CD4-positive, alpha-beta T cell (primary cell): ENCODE measurements at regions not wholly inside any gene's neighbourhood (a gene's known extent, or its start where the extent isn't known, plus 50 kb on each side); places are given as distances from the start of the nearest gene placed in this dataset.
"Not testable (repeated sequence)": the region's sequence is repeated elsewhere in the genome, so short reads cannot be mapped to it uniquely, and the experiment has no call there.

Source experiments
- ATAC-seq: fragments of 200-7000 bp; cut with Tn5 transposase; one replicate; pipeline ENCODE4 v1.10.0; 2022; ENCODE audit warnings: mild to moderate bottlenecking; ENCODE audit not compliant: poor library complexity
- CTCF ChIA-PET: fragments of 350-600 bp; sonication (Branson Sonifier 250); formaldehyde crosslinking; loops from one replicate; lab custom pipeline; 2021; ENCODE audit warnings: antibody characterized with exemption, inconsistent platforms; lab: Charles Lee
- POLR2A ChIA-PET: fragments of 350-600 bp; sonication (Branson Sonifier 250); formaldehyde crosslinking; loops from one replicate; lab custom pipeline; 2021; ENCODE audit warnings: antibody characterized with exemption, inconsistent platforms; lab: Charles Lee
- DNase-seq, 14 experiments: peaks; one replicate each; pipeline ENCODE4 v3.0.0-alpha.2; 2013 to 2020; ENCODE audit warnings: mixed read lengths in 2 of 14
- H3K27ac ChIP-seq, 2 donors: one replicate each; pipeline versions ENCODE4 v1.5.1 to v1.7.0; 2013; ENCODE audit warnings: low read length in 2 of 2, low read depth in 1 of 2, mild to moderate bottlenecking in 1 of 2
- H3K27me3 ChIP-seq, 2 experiments: 1 replicate in 1 of 2; 2 replicates in 1 of 2; pipeline versions ENCODE4 v1.6.1 to v1.7.0; 2013; ENCODE audit warnings: low read length in 2 of 2, control low read depth in 1 of 2, mild to moderate bottlenecking in 1 of 2, moderate library complexity in 1 of 2; ENCODE audit not compliant: insufficient read depth in 2 of 2, control insufficient read depth in 1 of 2
- H3K36me3 ChIP-seq: one replicate; pipeline ENCODE4 v1.6.1; 2013; ENCODE audit warnings: low read length, control low read depth; ENCODE audit not compliant: insufficient read depth
- H3K4me1 ChIP-seq: one replicate; pipeline ENCODE4 v1.6.1; 2013; ENCODE audit warnings: low read length, control low read depth; ENCODE audit not compliant: insufficient read depth
- H3K4me3 ChIP-seq: one replicate; pipeline ENCODE4 v1.5.1; 2013; ENCODE audit warnings: mild to moderate bottlenecking, low read length, moderate library complexity
- H3K9me3 ChIP-seq, 2 experiments: 1 replicate in 1 of 2; 2 replicates in 1 of 2; pipeline versions ENCODE4 v1.6.1 to v1.7.0; 2013; ENCODE audit warnings: low read length in 2 of 2, mild to moderate bottlenecking in 2 of 2, control low read depth in 1 of 2, moderate library complexity in 1 of 2; ENCODE audit not compliant: control insufficient read depth in 1 of 2, insufficient read depth in 1 of 2
- H3K27ac Mint-ChIP-seq: one replicate; pipeline ENCODE4 v1.8.0; 2020; ENCODE audit warnings: mixed read lengths
- H3K27me3 Mint-ChIP-seq: one replicate; pipeline ENCODE4 v1.8.0; 2021; ENCODE audit warnings: mixed read lengths
- H3K36me3 Mint-ChIP-seq: one replicate; pipeline ENCODE4 v1.8.0; 2021; ENCODE audit warnings: low read depth, mixed read lengths
- H3K4me1 Mint-ChIP-seq: one replicate; pipeline ENCODE4 v1.8.0; 2021; ENCODE audit warnings: low read depth, mixed read lengths
- H3K4me3 Mint-ChIP-seq: one replicate; pipeline ENCODE4 v1.8.0; 2020; ENCODE audit warnings: mild to moderate bottlenecking, mixed read lengths
- H3K9me3 Mint-ChIP-seq: one replicate; pipeline ENCODE4 v1.8.0; 2020; ENCODE audit warnings: mixed read lengths
- intact Hi-C, 2 experiments: fragments of 100-400 bp; cut with DNase I in 1 of 2; cut with micrococcal nuclease in 1 of 2; formaldehyde crosslinking; loops; one replicate each; pipeline versions ENCODE4 v1.15.1 to v1.9.0; 2023 to 2025; cut with DNase I, micrococcal nuclease

DNA sequence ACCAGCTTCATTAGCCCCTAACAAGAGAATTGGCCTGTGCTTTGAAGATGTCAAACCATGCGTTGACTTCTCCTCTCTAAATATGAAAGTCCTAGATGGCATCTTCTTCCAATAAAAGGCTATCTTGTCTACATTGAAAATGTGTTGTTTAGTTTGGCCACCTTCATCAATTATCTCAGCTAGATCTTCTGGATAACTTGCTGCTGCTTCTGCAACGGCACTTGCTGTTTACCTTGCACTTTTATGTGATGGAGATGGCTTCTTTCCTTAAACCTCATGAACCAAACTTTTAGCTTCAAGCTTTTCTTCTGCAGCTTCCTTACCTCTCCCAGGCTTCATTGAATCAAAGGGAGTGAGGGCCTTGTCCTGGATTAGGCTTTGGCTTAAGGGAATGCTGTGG, 58.6 kb upstream of the CSNK1E start:
- H3K27me3 Mint-ChIP-seq, H3K27me3 ChIP-seq, H3K36me3 ChIP-seq, H3K4me3 ChIP-seq, POLR2A ChIA-PET, ATAC-seq, H3K27ac Mint-ChIP-seq, DNase-seq, H3K27ac ChIP-seq, H3K4me3 Mint-ChIP-seq, H3K9me3 ChIP-seq, H3K9me3 Mint-ChIP-seq, CTCF ChIA-PET, H3K4me1 Mint-ChIP-seq, intact Hi-C loops: not testable (repeated sequence)
- H3K36me3 Mint-ChIP-seq, result peaks cover 12% of the 10 kb centered on the region
- H3K4me1 ChIP-seq, result peaks cover 11% of the 10 kb centered on the region

DNA sequence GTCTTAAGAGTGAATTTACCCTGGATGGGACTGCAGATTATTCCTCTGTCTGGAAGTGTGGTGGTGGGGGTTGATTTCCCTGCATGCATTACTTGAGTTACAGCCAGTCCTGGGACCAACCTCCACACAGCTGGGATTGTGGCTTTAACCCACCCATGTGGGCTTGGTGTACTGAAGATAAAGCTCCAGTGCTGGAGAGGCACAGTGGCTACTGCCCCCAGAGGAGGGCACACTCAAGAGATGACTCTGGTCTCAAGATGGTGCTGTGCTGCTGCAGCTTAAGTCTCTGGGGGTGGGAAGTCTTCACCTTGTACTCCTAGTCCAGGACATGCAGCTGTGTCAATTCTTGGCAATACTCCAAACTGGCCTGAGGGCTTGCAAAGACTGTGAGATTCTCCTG, 57.8 kb upstream of the CSNK1E start:
- H3K27ac ChIP-seq, H3K4me3 Mint-ChIP-seq, H3K9me3 Mint-ChIP-seq, CTCF ChIA-PET, H3K4me1 Mint-ChIP-seq, intact Hi-C loops, H3K9me3 ChIP-seq, H3K36me3 ChIP-seq, H3K27me3 ChIP-seq, H3K4me3 ChIP-seq, ATAC-seq, H3K36me3 Mint-ChIP-seq, H3K27ac Mint-ChIP-seq, DNase-seq, H3K27me3 Mint-ChIP-seq: not testable (repeated sequence)
- POLR2A ChIA-PET, result interaction anchor here (1.5 kb wide), 1 partner anchor 24 kb away, joined by 4 read pairs; no protein-coding TSS in a partner anchor
- peaks cover 11% of the 10 kb centered on the region for H3K4me1 ChIP-seq

DNA sequence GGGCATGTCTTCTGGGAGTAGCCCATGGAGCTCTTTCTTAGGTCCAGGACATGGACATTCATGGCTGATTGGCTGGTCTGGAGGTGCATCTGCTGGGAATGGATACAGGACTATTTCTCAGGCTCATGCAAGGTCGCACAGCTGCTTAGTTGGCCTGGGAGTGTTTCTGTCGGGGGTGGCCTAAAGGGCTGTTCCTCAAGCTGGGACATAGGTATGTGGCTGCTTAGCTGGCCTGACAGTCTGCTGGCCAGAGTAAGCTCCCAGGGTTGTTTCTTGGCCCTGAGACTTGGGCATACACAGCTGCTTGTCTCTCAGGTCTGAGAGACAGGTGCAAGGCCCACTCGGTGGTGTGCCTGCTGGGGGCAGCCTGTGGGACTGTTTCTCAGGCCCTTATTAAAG, 57.2 kb upstream of the CSNK1E start:
- H3K36me3 ChIP-seq, H3K27me3 Mint-ChIP-seq, DNase-seq, H3K9me3 ChIP-seq, H3K4me3 Mint-ChIP-seq, H3K9me3 Mint-ChIP-seq, intact Hi-C loops, H3K27ac ChIP-seq, H3K36me3 Mint-ChIP-seq, CTCF ChIA-PET, H3K4me3 ChIP-seq, H3K4me1 Mint-ChIP-seq, H3K27me3 ChIP-seq, ATAC-seq: not testable (repeated sequence)
- POLR2A ChIA-PET, result interaction anchor here (0.6 to 1.5 kb wide), 2 partner anchors 25 to 108 kb away, joined by 3 to 4 read pairs; no protein-coding TSS in a partner anchor
- H3K27ac Mint-ChIP-seq, result peak overlapping the region; percentile 47
- peaks cover 11% of the 10 kb centered on the region for H3K4me1 ChIP-seq

DNA sequence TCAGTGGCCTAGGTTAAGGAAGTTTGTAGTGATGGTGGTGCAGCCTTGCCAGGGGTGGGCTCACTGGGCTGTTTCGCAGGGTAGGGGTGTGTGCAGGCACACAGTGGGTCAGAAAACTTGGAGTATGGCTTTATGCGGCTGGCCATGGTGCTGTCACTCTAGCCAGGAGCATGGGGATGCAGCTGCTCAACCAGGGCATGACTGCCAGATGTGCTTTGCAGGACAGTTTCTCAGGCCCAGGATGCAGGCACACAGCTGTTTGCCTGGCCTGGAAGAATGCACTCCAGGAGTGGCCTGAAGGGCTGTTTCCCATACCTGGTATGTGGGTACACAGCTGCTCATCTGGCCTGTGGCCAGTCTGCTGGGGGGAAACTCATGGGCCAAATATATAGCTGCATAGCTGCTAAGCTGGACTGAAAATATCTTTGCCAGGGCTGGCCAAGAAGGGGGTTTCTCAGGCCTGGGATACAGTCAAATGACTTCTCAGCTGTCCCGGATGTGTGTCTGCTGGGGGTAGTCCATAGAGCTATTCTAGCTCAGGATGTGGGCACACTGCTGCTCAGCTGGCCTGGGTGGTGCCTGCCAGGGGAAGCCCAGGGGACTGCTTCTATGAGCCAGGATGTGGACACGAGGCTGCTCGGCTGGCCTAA, 56.7 kb upstream of the CSNK1E start:
- H3K27me3 Mint-ChIP-seq, CTCF ChIA-PET, H3K36me3 ChIP-seq, H3K27me3 ChIP-seq, intact Hi-C loops, H3K9me3 Mint-ChIP-seq, ATAC-seq, H3K9me3 ChIP-seq, H3K4me3 ChIP-seq, H3K4me3 Mint-ChIP-seq, H3K4me1 Mint-ChIP-seq, H3K36me3 Mint-ChIP-seq, H3K27ac ChIP-seq: not testable (repeated sequence)
- DNase-seq, result peak in 2 of 14 experiments; percentile 58 to 70
- H3K27ac Mint-ChIP-seq, result peak overlapping the region; percentile 47
- POLR2A ChIA-PET, result interaction anchor here (0.6 to 1.5 kb wide), 2 partner anchors 25 to 107 kb away, joined by 3 to 4 read pairs; no protein-coding TSS in a partner anchor
- H3K4me1 ChIP-seq, result peaks cover 11% of the 10 kb centered on the region

DNA sequence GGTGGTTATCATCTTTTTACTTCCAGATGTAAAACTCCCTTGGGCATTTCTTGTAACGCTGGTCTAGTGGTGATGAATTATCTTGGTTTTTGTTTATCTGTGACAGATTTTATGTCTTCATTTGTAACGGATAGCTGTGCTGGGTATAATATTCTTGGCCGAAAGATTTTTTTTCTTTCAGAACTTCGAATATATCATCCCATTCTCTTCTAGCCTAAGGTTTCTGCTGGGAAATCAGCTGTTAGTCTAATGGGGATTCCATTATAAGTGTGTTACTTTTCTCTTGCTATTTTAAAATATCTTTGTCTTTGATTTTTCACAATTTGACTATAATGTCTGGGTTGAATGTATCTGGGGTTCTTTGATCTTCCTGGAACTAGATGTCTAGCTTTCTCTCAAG, 55.4 kb upstream of the CSNK1E start:
- H3K4me3 Mint-ChIP-seq, ATAC-seq, H3K4me1 Mint-ChIP-seq, CTCF ChIA-PET, intact Hi-C loops, DNase-seq, H3K9me3 Mint-ChIP-seq, H3K27ac ChIP-seq, H3K27me3 Mint-ChIP-seq, H3K36me3 Mint-ChIP-seq, H3K9me3 ChIP-seq, H3K36me3 ChIP-seq, POLR2A ChIA-PET, H3K27ac Mint-ChIP-seq, H3K27me3 ChIP-seq, H3K4me3 ChIP-seq: not testable (repeated sequence)
- peaks cover 11% of the 10 kb centered on the region for H3K4me1 ChIP-seq

DNA sequence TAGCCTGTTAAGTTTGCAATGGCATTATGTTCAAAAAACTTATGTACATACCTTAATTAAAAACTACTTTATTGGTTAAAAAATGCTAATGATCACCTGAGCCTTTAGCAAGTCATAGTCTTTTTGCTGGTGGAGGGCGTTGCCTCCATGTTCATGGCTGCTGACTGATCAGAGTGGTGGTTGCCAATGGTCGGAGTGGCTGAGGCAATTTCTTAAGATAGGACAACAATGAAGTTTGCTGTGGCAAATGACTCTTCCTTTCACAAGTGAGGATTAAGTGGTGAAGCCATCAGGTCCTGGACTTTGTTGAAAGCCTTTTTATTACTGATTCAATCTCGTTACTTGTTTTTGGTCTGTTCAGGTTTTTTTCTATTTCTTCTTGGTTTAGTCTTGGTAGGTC, 53.3 kb upstream of the CSNK1E start:
- intact Hi-C loops, DNase-seq, H3K9me3 ChIP-seq, H3K27ac Mint-ChIP-seq, H3K4me1 Mint-ChIP-seq, ATAC-seq, H3K4me3 Mint-ChIP-seq, CTCF ChIA-PET, POLR2A ChIA-PET, H3K36me3 Mint-ChIP-seq, H3K27me3 ChIP-seq, H3K36me3 ChIP-seq, H3K27ac ChIP-seq, H3K9me3 Mint-ChIP-seq, H3K4me3 ChIP-seq, H3K27me3 Mint-ChIP-seq: not testable (repeated sequence)
- H3K4me1 ChIP-seq, result peaks cover 11% of the 10 kb centered on the region

DNA sequence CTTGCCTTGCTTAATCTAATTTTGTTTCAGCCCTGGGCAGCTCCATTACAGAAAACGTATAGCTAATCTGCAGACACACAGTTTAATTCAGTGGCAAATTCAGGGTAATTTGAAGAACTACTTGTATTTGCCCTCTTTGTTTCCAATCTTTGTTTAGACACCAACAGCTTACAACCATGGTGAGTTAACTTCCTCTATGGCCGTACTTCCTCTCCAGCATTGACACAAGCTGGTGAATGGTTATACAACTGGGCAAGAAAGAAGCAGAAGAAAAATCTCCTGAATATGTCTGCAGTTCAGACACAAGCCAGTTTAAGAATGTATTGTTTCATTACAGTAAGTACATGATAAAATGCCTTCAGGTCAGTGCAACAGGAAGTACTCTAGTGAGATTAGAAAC, 51.9 kb upstream of the CSNK1E start:
- H3K36me3 Mint-ChIP-seq, H3K4me3 Mint-ChIP-seq, H3K36me3 ChIP-seq, DNase-seq, H3K27ac Mint-ChIP-seq, H3K27me3 Mint-ChIP-seq, H3K9me3 Mint-ChIP-seq, H3K4me1 Mint-ChIP-seq, H3K27ac ChIP-seq, H3K27me3 ChIP-seq, intact Hi-C loops, H3K4me1 ChIP-seq, H3K9me3 ChIP-seq, POLR2A ChIA-PET, ATAC-seq, H3K4me3 ChIP-seq, CTCF ChIA-PET: not testable (repeated sequence)
